GM11168 (cell line): ENCODE measurements at regions not wholly inside any gene's neighbourhood (a gene's known extent, or its start where the extent isn't known, plus 50 kb on each side); places are given as distances from the start of the nearest gene placed in this dataset.

Experiments used
- in situ Hi-C: fragments of 300-500 bp; cut with MboI; formaldehyde crosslinking; loops from one replicate; pipeline ENCODE4 v1.12.0; 2022; ENCODE audit warnings: low sequenced_read_pairs; ENCODE audit not compliant: unreplicated experiment

GRCh38 chr2:8389431-8390108, 292.3 kb upstream of the ID2 start:
- in situ Hi-C loops: no loop called here

GRCh38 chr2:8391126-8391525, 290.7 kb upstream of the ID2 start:
- in situ Hi-C loops: no loop called here

- in situ Hi-C loops: no loop called here
Observed at GRCh38 chr2:8391584-8391983, 290.3 kb upstream of the ID2 start.

GRCh38 chr2:8392098-8392866, 289.6 kb upstream of the ID2 start:
- in situ Hi-C loops: no loop called here

GRCh38 chr2:8393506-8393905, 288.4 kb upstream of the ID2 start:
- in situ Hi-C loops: no loop called here

GRCh38 chr2:8394131-8394530, 287.7 kb upstream of the ID2 start:
- in situ Hi-C loops: no loop called here

GRCh38 chr2:8394569-8395359, 287.1 kb upstream of the ID2 start:
- in situ Hi-C loops: no loop called here

- in situ Hi-C loops: no loop called here
Observed at GRCh38 chr2:8395718-8396117, 286.1 kb upstream of the ID2 start.

- in situ Hi-C loops: no loop called here
Observed at GRCh38 chr2:8398040-8398668, 283.7 kb upstream of the ID2 start.

GRCh38 chr2:8399731-8400130, 282.1 kb upstream of the ID2 start:
- in situ Hi-C loops: no loop called here

GRCh38 chr2:8400196-8400595, 281.7 kb upstream of the ID2 start:
- in situ Hi-C loops: no loop called here

GRCh38 chr2:8402222-8402621, 279.6 kb upstream of the ID2 start:
- in situ Hi-C loops: no loop called here

GRCh38 chr2:8403876-8404275, 278.0 kb upstream of the ID2 start:
- in situ Hi-C loops: no loop called here

- in situ Hi-C loops: no loop called here
Observed at GRCh38 chr2:8405334-8405733, 276.5 kb upstream of the ID2 start.

GRCh38 chr2:8406271-8406670, 275.6 kb upstream of the ID2 start:
- in situ Hi-C loops: no loop called here

- in situ Hi-C loops: no loop called here
Observed at GRCh38 chr2:8407332-8407731, 274.5 kb upstream of the ID2 start.

GRCh38 chr2:8408560-8409460, 273.0 kb upstream of the ID2 start:
- in situ Hi-C loops: no loop called here

GRCh38 chr2:8409461-8410260, 272.2 kb upstream of the ID2 start:
- in situ Hi-C loops: loop anchor here (5.0 kb wide), 1 partner anchor 177 kb away; no protein-coding TSS in a partner anchor

GRCh38 chr2:8412082-8412481, 269.8 kb upstream of the ID2 start:
- in situ Hi-C loops: loop anchor here (5.0 kb wide), 1 partner anchor 180 kb away; no protein-coding TSS in a partner anchor
